NCI-H82 treated with DMSO at 0.1 percent for 48 hours (cell line): ENCODE measurements at regions not wholly inside any gene's neighbourhood (a gene's known extent, or its start where the extent isn't known, plus 50 kb on each side); places are given as distances from the start of the nearest gene placed in this dataset.
"Not testable (repeated sequence)": the region's sequence is repeated elsewhere in the genome, so short reads cannot be mapped to it uniquely, and the experiment has no call there.

ENCODE experiments used
- DNase-seq: peaks from one replicate; lab custom pipeline; 2025; ENCODE audit not compliant: unreplicated experiment; lab: John Stamatoyannopoulos, UW

DNA sequence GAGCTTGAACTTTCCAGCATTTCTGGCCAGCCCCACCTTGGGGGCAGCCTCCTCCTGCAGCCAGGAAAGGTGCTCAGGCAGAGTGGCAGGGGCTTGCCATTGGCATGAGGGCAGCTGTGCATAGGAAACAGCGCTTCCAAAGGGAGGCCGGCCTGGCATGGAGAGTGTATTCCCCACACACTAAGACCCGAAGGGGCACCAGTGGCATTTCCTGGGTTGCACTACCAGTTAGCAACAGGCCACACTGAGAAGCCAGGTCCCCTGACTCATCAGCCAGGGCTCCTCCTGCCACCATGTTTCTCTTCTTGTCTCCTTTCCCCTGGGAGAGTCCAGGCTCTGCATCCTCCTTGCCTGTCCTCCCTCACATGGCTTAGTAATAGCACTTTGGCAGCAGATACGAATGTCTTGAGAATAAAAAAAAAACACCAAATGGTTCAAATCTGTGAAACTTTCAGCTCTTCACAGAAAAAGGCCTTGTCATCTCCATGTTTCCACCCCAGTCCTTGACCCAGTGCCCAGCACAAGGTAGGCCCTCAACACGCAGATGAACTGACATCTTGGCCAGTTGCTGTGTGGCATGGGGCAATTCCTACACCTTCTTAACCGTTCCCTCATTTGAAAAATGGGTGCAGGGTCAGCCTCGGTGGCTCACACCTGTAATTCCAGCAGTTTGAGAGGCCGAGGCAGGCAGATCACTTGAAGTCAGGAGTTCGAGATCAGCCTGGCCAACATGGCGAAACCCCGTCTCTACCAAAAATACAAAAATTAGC, 180.4 kb downstream of the SMAD6 start:
- no peak for DNase-seq

DNA sequence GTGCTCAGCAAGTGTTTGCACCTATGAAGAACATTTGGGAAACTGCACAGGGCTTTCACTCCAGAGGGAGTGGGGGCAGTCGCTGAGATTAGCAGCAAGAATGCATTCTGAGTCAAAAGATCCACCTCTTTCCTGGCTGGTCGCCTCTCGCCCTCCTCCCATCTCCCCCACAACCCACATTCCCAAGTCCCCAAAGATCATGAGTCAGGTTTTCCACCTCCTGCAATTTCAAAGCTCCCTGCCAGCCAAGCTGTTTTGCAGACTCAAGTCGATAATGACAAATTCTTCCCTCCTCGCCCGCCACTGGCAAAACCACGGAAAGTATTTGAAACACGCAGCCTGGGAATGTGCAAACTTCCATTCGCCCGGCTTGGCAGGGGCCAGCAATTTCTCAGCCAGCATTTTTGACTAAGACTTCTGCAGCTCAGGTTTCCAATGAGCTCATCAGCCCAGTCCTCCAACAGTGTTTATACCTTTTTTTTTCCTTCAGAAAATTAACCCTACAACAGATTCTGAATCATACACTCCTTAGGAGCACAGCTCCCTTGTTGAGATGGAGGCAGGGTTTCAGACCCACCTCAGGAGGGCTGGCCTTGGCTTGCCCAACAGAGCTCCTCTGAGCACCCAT, 181.4 kb downstream of the SMAD6 start:
- DNase-seq: no peak

DNA sequence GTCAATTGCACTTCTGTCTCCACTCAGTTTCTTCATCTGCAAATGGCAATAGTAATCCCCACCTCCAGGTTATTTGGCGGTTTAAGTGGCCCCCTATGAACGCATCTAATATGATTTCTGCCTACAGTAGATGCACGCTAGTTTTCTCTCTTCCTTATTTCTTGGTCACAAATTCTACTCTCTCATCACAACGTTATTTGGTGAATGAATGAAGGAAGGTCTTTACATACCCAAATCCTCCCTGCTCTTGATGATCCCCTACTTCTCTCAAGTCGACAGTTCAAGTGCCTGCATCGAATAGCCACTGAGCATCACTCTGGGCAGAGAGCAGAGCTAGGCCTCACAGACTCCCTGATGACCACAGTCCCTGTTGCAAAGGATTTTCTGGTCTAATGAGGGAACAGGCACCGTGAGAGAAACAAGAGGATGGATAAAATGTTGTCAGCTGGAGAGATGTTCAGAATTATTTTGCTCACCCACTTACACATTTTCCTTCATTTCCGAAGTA, 181.2 kb upstream of the SMAD3 start:
- no peak for DNase-seq

DNA sequence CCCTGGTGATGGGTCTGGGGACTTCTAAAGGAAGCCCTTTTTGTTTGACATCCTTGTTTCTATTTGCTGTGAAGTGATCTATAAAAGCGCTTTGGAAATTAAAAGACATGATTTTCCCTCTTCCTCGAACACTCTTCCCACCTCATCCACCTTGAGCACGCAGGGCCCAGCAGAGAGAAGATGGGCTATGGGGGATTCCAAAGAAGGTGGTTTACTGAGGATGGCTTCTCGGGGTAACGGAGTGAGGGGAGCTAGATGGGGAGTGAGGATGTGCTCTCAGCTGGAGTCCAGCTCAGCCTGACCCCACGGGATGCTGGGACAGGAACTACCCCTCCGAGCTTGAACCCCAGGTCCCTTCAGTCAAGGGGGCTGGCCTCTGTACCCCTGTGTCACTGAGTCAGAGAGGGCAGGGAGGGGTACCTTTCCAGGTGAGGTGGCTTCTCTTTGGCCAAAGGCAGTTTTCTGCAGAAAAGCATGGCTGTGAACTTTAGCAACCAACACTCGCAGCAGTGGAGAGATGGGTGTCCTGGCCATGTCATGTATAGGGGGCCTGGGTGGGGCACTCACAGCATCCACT, 180.7 kb upstream of the SMAD3 start:
- no peak for DNase-seq

DNA sequence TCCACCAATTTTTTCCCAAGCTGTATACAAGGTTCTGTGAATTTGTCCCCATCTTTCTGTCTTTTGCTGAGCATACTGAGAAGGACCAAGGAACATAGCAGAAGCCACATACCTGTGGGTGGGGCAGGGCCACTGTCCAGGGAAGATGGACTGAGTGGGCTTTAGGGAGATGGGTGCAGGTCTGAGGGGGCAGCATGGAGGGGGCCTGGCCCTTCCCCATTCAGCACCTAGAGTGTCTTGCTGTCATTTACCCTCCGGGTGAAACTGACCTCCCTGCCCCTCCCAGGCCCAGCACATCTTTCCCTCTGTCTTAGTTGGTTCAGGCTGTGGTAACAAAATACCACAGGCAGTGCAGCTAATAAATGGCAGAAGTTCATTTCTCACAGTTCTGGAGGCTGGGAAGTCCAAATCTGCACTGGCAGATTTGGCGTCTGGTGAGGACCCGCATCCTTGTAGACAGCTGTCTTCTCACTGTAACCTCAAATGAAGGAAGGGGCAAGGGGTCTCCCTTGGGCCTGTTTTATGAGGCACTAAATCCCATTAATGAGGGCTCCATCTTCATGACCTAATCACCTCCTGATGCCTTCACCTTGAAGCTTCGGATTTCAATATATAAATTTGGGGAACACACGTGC, 180.0 kb upstream of the SMAD3 start:
- DNase-seq: no peak

- no peak for DNase-seq
Observed at GRCh38 chr15:66886241-66886675, 179.1 kb upstream of the SMAD3 start.

GRCh38 chr15:66886686-66887273, 178.6 kb upstream of the SMAD3 start:
- no peak for DNase-seq

GRCh38 chr15:66889298-66889697, 176.1 kb upstream of the SMAD3 start:
- not testable (repeated sequence) for DNase-seq

GRCh38 chr15:66891776-66892175, 173.6 kb upstream of the SMAD3 start:
- DNase-seq: no peak

DNA sequence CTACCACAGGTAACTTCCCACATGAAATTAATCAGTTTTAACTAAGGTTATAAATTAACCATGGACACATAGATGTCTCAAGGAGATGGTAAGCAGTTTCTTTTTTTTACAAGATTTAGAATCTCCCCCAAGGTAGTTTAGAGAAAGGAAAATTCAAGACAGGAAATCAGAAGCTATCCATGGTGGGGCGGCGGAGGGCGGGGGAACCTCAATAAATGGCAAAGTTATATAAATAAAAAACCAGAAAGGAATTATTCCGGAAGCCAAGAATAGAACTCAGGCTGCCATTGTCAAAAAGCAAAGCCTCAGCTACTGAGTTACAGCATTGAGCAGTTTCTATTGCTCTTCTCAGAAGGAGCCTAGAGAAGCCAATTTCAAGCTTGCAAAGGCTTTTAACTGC, 172.1 kb upstream of the SMAD3 start:
- DNase-seq: no peak

- DNase-seq: no peak
Observed at GRCh38 chr15:66894363-66894762, 171.0 kb upstream of the SMAD3 start.

DNA sequence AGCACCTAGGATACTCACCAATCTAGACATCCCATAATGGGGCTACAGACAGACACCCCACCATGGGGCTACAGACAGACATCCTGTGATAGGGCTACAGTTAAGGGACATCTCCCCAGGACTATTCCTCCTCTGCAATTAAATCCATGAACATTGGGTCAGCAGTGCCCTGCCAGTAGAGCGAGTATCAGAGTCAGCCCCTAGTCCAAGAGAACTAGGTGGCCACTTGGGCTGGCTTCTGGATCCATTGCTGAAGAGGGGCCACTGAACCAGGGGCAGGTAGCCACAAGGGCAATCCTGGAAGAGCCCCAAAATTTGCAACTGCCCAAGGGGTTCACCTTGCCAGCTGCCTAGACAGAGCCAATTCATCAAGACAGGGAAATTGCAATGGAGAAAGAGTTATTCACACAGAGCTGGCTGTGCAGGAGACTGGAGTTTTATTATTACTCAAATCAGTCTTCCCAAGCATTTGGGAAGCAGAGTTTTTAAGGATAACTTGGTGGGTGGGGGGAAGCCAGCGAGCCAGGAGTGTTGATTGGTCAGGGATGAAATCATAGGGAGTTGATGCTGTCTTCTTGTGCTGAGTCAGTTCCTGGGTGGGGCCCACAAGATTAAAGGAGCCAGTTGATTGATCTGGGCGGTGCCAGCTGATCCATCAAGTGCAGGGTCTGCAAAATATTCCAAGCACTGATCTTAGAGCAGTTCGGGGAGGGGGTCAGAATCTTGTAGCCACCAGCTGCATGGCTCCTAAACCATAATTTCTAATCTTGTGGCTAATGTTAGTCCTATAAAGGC, 170.2 kb upstream of the SMAD3 start:
- DNase-seq: no peak

DNA sequence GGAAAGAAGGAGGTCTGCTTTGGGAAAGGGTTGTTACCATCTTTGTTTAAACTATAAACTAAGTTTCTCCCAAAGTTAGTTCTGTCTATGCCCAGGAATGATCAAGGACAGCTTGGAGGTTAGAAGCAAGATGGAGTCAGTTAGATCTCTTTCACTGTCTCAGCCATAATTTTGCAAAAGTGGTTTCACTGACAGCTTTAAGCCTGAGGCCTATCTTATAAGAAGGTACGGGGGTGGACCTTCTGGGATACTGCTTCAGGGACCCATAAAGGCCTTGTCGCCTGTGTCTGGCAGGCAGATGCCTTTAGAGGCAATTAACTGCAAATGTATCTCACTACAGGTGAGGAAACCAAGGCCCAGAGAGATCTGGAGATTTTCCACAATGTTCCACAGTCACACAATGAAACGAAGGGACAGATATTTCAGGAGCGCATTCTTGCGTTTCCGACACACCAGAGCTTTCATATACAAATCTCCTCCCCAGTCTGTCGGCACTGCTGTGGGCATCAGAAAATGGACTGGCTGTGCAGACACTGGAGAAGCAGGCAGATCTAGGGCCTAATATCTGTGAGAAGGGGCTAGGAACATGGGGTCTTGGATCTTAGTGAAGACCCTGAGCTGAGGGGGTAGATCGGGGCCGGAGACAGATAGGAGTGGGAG, 169.5 kb upstream of the SMAD3 start:
- no peak for DNase-seq

DNA sequence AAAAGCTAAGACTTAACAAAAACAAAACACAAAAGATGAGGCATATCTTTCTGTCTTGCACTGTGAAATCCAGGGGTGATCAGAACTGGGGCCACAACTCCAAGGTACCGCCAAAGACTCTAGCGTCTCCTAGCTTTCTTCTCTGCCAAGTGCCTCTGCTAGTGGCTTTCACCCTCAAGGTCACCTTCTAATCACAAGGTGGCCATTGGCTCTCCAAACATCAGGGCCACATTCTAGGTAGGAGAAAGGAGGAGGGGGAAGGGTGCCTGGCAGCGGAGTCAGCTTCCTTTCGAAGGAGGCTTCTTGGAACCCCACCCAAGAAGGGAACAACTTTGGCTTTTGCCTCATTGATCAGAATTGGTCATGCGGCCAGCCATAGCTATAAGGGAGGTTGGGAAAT, 168.8 kb upstream of the SMAD3 start:
- DNase-seq: no peak

GRCh38 chr15:66897416-66897815, 168.0 kb upstream of the SMAD3 start:
- no peak for DNase-seq

DNA sequence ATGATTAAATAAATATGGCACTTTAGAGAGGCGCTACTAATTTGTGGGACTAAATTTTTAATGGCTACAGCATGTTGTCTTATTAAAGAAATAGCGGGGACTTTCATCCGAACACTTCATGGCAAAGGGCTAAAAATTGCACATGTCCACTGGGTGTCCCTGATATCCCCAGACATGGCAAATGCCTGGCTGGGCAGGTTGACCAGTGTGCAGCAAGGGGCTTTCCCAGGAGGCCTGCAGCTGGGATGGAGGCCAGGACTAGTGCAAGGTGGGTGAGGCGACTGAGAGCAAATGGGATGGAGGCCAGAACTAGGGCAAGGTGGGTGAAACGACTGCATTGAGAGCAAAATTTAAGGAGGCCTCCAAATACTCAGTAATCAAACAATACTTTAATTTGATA, 167.4 kb upstream of the SMAD3 start:
- DNase-seq: no peak

DNA sequence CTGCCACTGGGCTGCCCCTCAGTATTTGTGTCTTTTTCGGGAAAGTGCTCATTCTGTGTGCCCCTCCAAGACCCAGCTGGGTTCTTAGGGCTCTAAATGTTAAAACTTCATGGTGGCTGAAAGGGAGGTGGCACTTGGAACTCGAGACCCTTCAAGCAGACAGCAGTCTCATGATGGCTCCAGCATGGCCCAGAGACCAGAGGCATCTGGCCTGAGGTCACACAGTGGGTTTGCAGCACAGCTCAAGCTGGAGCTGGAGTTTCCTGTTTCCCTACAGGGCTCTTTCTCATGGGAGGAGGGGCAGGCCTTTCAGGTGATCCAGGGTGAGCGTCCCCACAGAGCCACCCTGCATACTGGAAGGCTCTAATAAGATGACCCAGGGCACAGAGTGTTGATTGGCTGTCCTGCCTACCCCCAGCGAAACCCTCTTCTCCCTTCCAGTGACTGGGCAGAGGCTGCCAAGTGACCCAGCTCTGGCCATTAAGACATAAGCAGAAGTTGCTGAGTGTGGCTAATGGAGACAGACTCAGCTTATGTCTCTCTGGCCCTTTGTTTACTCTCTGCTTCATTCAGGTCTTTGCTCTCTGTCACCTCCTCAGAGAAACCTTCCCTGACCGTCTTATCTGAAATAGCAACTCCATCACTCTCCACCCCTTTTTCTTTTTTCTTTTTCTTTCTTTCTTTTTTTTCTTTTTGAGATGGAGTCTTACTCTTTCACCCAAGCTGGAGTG, 166.6 kb upstream of the SMAD3 start:
- DNase-seq: no peak

DNA sequence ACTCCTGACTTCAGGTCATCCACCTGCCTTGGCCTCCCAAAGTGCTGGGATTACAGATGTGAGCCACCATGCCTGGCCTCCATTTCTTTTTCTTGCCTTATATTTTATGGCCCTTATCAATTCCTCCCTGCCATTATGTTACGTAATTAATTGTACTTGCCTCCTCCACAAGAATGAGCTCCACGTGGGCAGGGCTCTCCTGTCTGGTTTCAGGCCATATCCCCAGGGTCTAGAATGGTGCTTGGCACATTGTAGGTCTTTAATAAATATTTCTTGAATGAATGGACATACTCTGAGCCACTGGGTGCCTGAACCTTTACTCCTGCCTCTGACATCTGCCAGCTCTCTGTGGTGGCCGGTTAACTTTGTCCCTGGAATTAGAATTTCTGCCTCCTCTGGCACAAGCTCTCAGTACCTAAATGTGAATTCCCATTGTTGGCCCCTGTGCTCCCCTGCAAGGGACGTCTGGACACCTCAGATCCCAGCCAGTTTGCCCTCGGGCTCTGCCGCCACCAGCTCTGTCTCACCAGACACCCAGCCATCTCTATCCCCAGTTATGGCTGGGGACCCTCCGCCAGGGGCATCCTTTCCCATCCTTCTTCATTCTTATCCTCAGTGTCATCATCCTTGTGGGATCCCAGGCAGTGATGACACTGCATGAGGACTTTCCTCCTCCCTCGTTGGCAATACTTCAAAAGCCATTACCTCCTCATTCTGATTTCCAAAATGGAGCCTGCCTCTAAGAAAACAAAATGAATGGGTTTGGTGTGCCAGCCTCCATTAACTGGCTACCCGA, 165.6 kb upstream of the SMAD3 start:
- no peak for DNase-seq
